ENCODE measurements at regions not wholly inside any gene's neighbourhood (a gene's known extent, or its start where the extent isn't known, plus 50 kb on each side); places are given as distances from the start of the nearest gene placed in this dataset.
"Not testable (repeated sequence)": the region's sequence is repeated elsewhere in the genome, so short reads cannot be mapped to it uniquely, and the experiment has no call there.

DNA sequence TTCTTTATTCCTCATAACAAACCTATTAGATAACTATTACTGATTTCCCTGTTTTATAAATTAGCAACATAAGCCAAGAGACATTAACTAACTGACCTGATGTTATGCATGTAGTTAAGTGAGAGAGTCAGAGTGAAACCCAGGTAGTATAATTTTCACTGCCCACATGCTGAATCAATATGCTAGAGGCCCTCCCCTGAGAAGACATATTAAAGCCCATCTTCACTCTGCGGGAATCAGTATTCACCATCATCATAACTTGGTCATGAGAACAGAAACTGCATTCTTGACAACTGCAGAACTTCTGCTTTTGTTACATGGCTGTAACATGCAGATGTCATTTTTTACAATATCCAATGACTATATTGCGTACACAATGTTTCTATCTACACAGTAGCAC, 1324.3 kb downstream of the ARAP2 start:
- H3K4me3 ChIP-seq (ENCODE audit: low read length), result no peak overlapping the region
- DNase-seq (ENCODE audit: low read depth, low spot score), result no peak

DNA sequence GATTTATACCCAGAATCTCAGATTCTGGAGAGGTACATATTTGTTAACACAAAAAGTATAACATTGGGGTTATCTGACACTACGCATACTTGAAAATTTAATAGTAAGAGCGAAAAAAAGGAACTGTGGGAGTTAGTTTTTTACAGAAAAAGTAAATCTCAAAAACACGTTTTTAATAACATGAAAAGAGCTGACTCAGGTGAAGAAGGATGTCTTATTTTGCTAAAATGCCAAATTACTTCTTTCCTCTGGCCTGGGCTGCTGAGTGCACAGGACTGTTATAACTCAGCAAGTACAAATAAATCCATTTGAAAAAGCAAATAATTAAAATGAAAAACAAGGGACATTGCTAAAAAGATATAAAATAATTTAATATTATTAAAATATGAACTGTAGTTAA, 1322.9 kb downstream of the ARAP2 start:
- no peak overlapping the region for H3K4me3 ChIP-seq (ENCODE audit: low read length)
- no peak for DNase-seq (ENCODE audit: low read depth, low spot score)

DNA sequence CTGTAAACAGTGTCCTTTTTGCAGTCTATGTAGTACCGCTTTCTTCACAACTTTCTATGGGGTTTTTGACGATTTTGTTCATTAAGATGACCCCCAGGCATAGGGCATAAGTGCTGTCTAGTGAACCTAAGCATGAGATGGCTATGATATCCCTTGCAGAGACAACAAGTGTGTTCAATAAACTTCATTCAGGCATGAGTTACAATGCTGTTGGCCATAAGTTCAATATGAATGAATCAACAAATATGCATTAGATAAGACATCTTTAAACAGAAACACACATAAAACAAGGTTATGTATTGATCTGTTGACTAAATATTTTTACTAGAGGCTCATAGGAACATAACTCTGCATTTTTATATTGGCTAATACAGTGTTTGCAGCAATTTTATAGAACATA, 1322.0 kb downstream of the ARAP2 start:
- H3K4me3 ChIP-seq (ENCODE audit: low read length), result no peak overlapping the region
- no peak for DNase-seq (ENCODE audit: low read depth, low spot score)

DNA sequence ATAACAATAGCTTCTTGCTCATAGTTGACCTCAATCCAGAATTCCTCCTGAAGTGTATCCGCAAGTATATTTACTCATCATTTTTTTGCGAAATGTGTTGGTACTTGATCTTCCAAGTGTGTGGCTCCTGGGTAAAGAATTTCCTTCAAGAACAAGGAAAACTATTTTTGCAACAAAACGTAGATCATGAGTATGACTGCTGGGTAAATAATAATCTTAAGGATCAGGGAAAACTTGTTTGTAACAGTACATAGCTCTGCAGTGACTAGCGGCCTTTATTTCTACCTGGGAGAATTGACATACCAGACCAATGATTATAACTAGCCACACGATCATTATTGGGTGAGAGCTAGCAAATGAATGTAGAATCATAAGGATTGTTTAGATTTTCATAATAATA, 1311.7 kb downstream of the ARAP2 start:
- no peak overlapping the region for H3K4me3 ChIP-seq (ENCODE audit: low read length)
- no peak for DNase-seq (ENCODE audit: low read depth, low spot score)

DNA sequence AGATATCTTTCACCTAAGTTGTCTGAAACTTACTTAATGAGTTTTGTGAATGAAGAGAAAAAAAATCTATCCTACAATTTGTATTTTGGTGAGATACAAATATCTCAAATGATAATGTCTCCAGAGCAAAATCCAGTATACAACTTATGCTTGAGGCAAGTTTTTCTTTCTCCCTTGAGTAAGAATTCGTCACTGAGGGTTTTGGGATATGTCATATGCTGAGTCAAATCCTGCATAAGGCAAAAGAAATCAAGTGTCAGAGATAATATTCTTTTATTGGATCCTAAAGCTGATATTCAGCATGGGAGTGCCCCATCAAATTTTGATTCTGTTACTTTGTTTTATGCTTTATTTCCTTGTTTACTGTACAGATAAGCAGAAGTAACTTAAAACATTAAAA, 1308.6 kb downstream of the ARAP2 start:
- H3K4me3 ChIP-seq (ENCODE audit: low read length), result no peak overlapping the region
- no peak for DNase-seq (ENCODE audit: low read depth, low spot score)

DNA sequence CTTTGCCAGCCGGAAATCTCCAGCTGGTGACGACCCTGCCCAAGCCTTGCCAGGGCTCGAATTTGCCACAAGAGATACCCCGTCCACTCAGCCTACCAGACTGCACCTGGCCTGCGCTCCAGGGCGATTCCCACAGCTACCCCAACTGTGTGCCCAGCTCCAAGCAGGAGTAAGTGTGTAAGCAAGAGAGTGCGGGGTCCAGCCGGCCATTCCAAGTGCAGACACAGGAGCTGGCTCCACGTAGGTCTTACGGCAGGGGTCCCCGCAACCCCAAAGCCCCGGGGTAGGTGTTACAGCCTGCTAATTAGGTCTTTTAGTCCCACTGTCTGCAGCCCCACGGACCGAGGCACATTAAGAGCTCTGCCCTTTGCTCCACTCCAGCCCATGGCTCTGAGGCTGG, 1305.2 kb downstream of the ARAP2 start:
- DNase-seq (ENCODE audit: low read depth, low spot score), result no peak
- no peak overlapping the region for H3K4me3 ChIP-seq (ENCODE audit: low read length)

DNA sequence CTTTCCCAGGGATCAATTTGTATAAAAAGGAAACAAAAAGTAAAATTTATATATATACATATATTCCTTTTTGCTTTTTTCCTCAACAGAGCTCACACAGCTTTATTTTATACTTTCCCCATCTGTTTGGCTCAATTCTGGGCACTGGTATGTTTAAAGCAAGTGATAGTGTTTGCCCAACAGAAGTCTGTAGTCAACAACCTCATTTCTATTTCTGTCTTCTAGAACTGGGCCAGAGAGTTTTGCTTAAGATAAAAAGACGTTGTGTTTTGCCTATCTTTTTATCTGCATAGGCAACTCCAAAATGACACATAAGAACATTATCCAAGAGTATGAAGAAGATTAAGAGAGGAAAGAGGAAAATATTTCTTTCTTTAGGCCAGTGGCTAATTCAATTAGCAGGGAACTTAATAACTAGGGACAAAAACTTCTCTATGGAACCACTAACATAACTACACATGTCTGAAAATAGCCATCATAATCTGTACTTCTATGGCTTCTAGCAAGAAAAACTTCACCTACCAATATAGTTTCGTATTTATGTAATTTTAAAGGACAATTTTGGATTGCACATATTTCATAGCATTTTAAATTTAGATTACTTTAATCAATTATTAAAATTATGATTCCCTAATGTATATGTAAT, 1300.5 kb downstream of the ARAP2 start:
- H3K4me3 ChIP-seq (ENCODE audit: low read length), result no peak overlapping the region
- DNase-seq (ENCODE audit: low read depth, low spot score), result no peak

DNA sequence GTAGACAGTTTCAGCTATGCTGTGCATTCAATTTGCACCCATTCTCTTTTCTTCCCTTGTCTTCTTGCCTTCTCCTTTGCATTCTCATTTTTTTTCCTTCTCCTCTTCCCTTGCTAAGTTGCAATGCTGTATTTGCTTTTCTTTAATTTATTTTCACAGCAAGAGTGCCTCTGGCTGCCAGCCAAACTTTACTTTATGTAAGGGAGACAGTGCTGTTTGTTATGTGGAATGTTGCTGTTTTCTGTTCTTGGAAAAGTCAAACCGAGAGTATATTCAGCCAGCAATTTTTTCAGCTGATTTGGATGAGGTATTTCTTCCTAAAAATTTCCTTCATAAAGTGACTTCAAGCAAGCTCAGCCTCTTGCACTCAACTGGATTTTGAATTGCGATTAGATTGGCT, 1293.4 kb downstream of the ARAP2 start:
- DNase-seq (ENCODE audit: low read depth, low spot score), result no peak
- H3K4me3 ChIP-seq (ENCODE audit: low read length), result no peak overlapping the region

DNA sequence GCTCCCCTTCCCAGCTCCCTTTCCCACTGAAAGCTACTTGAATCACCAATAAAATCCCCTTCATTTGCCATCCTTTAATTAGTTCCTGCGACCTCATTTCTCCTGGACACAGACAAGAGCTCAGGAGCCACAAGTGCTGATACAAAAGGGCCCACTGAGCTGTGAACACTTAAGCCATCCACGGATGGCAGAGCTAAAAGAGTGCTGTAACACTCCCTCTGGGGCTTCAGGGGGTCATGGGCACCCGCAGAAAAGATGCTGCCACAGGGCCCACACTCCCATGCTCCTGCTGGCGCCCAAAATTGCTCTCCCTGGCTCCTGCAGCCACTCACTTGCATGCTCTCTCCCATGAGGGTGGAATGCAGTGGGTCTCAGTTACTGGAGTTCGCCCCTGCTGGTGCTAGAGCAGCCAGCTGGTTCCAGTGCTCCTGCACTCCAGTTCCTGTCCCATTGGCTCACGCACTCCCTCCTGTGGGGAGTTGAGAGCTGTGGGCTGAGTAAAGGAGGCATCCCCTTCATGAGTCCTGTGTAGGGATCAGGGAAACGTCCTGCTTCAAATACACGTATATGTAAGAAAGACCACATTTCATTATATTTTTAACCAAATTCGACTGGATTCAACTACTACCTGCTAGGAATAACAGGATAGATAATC, 1291.0 kb downstream of the ARAP2 start:
- H3K4me3 ChIP-seq (ENCODE audit: low read length), result no peak overlapping the region
- DNase-seq (ENCODE audit: low read depth, low spot score), result no peak

DNA sequence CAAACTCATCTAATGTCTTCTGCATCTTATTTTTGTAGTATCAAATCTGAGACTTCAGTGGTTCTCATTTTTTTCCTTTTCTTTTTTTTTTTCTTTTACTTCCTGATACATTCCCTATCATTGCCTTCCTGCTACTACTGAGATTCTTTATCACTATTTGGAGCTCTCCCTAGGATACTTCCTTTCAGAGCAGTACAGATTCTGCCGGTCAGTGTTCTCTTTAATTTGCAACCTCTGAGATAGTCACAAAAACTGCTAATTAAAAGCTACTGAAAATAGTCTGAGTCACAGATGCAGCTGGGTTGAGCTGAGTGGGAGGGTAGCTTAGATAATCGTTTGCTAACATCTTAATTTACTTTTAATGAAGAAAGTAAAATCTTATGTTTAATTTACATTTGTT, 1279.7 kb downstream of the ARAP2 start:
- DNase-seq (ENCODE audit: low read depth, low spot score), result no peak

DNA sequence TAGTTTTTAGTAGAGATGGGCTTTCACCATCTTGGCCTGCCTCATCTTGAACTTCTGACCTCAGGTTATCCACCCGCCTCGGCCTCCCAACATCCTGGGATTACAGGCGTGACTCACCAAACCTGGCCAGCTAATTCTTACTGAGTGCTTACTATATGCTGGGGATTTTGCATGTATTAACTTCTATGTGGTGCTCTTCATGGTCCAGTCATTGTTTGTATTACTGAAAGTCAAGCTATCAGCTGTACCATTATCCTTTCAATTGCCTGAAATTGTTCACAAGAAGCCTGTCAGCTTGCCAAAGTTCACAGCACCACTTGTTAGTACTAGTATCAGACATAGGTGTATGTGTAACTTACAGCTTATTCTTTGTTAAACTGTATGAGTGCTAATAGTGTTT, 1272.1 kb downstream of the ARAP2 start:
- no peak for DNase-seq (ENCODE audit: low read depth, low spot score)

More for the DNA sequence above, 1279.7 kb downstream of the ARAP2 start:
- H3K4me3 ChIP-seq (ENCODE audit: low read length), result no peak overlapping the region

DNA sequence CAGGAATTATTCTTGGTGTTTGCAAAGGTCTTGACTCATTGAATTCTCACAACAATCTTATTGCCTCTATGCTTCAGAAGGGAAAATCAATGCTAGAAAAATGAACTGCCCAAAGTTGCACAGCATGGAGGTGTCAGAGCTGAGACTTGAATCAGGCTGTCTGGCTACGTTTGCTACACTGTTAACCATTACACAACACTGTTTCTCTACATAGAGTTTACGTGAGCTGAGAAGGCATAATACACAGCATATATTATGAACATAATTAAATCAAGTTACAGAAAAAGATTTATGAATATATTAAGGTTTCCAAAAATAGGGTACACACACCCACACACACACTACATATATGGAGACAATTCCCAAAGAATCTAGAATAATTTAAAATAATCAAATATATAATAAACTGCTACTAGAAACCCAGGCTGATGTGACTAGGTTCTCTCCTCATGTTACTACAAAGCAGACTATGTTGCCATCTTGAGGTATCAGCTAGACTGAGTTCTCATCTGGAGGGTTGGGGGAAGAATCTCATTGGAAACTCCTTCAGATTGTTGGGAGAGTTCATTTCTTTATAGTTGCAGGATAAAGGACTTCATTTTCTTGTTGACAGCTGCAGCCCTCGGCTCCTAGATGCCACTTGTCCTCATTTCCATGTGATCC, 1270.5 kb downstream of the ARAP2 start:
- DNase-seq (ENCODE audit: low read depth, low spot score), result no peak
- no peak overlapping the region for H3K4me3 ChIP-seq (ENCODE audit: low read length)

More for the DNA sequence above, 1272.1 kb downstream of the ARAP2 start:
- no peak overlapping the region for H3K4me3 ChIP-seq (ENCODE audit: low read length)

DNA sequence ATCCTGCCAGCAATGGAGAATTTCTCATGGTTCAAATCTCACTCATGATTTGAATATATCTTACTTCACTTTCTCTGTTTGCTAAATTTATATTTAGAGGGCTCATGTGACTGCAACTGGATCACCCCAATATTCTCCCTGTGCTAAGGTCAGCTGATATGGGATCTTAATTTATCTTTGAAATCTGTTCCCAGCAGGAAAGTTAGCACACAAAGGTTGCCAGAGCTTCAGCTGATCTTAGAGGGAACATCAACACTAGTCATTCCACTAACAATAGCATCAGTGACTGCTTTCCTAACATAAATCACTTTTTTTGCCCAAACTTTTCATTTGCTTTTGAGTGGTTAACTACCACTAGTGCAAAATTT, 1270.0 kb downstream of the ARAP2 start:
- H3K4me3 ChIP-seq (ENCODE audit: low read length), result no peak overlapping the region
- DNase-seq (ENCODE audit: low read depth, low spot score), result no peak

DNA sequence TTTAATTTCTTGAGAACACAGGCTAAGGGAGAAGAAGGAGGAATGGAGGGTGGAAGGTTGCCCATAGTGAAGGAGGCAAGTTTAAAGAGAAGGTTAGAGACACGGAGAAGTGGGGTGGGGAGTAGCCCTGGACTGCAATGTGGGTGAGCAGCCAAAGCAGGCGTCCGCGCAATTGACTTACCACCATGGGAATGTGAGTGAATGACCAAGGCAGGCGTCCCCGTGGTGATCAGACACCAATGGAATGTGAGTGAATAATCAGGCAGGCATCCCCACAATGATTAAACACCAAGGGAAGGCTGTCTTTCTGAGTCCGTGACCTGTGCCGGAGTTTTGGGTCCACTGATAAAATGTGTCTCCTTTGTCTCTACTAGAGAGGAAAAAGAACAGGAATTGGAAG, 1223.1 kb downstream of the ARAP2 start:
- not testable (repeated sequence) for H3K4me3 ChIP-seq (ENCODE audit: low read length); DNase-seq (ENCODE audit: low read depth, low spot score)

DNA sequence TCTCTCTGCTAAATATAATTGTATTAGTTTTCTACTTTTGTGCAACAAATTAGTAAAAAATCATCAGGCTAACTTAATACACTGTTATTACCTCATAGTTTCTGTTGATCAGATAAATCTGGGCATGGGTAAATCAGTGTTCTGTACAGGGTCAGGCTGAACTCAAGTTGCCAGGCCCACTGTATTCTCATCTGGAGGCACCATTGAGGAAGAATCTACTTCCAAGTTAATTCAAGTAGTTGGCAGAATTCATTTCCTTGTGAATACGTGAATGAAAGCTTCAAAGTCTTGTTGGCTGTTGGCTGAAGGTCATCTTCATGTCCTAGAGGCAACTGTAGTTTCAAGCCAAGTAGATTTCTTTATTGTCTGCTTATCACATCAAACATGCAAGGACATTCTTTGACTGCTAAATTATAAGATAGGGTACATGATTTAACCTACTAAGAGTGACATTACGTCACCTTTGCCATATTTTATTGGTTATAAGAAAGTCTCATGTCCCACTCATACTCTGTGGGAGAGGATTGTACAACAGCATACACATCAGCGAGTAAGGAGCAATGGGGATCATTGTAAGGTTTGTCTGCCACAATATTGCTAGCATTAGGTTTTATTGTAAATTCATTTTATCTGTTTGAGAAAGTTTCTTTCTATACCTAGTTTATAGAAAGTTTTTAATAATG, 1219.0 kb downstream of the ARAP2 start:
- no peak overlapping the region for H3K4me3 ChIP-seq (ENCODE audit: low read length)
- no peak for DNase-seq (ENCODE audit: low read depth, low spot score)

DNA sequence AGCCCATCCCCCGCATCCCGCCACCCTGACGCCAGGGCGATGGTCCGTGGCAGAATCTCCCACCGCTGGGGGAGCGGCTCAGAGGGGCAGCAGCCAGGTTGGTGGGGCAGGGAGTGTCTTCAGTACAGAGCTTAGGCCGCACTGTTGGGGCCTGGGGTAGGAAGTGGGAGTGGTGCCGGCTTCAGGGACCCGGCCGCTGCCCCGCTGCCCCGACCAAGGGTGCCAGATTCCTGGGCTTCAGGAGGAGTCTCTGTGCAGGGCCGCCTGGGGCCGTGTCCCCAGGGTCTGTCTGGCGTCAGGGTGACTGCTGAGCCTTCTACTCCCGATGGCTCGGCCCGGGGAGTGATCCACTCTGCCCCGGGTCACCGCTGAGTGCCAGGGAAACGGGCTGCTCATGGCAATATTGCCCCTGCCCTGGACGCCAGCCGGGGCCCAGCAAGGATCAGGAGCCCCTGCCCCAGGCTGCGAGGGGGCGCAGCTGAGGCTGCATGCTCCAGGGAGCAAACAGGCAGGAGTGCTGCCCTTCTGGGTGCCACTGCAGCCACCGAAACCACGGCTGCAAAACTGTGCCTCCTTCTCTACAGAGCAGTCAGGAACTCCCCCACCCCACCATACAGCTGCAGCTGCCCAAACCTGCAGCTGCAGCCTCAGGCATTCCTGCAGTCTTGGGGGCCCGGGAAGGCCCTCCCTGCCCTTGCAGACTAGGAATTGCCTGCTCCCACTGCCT, 1206.1 kb downstream of the ARAP2 start:
- DNase-seq (ENCODE audit: low read depth, low spot score), result no peak
- H3K4me3 ChIP-seq (ENCODE audit: low read length), result no peak overlapping the region

DNA sequence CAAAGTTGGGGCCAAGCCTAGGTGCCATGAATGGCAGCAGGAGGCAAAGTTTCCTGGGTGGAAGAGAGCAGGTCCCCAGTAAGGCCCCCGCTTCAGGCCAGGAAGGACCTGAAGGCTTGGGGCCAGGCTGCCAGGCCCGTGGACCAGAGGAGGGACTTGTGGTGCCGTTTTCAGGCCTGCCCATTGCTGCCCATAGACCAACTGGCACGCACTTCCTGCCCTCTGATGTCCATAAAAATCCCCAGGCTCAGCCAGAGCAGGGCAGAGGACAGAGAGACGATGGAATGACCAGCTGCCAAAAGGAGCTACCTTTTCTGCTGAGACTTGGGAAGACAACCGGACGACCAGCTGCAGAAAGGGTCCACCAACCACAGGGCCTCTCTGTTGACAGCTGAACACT, 1205.5 kb downstream of the ARAP2 start:
- DNase-seq (ENCODE audit: low read depth, low spot score), result no peak
- H3K4me3 ChIP-seq (ENCODE audit: low read length), result no peak overlapping the region

DNA sequence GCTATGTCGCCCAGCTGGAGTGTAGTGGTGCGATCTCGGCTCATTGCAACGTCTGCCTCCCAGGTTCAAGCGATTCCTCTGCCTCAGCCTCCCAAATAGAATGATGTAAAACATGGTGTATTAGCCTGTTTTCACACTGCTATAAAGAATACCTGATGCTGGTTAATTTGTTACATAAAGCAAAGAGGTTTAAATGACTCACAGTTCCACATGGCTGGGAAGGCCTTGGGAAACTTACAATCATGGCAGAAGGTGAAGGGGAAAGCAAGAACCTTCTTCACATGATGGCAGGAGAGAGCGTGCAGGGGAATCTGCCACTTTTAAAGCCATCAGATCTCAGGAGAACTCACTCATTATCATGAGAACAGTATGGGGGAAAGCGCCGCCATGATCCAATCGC, 1191.8 kb downstream of the ARAP2 start:
- no peak overlapping the region for H3K4me3 ChIP-seq (ENCODE audit: low read length)
- no peak for DNase-seq (ENCODE audit: low read depth, low spot score)

DNA sequence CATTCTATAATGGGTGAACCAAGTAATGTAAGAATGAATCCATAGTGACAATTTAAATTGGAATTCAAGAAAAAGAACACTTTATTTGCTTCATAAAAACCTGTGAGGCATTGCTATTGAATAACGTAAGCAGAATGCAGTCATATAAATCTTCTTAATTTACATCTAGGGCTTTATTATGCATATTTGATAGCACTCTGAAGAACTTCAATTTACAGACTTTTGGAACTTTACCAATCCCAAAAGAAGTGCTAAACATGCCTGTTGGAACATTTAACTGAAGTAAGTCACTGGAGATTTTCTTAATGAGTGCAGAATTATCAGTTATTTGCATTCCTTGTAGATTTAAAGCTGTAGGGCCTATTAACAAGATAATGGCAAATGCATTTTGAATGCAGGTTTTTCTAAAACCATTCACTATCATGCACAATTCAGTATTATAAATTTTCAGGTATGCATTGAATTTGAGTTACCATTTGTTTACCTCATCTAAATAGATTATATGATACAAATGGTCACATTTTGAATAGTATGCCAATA, 1181.2 kb downstream of the ARAP2 start:
- no peak for DNase-seq (ENCODE audit: low read depth, low spot score)
- H3K4me3 ChIP-seq (ENCODE audit: low read length), result no peak overlapping the region
